Vagina (tissue), 2 donors: ENCODE measurements at regions not wholly inside any gene's neighbourhood (a gene's known extent, or its start where the extent isn't known, plus 50 kb on each side); places are given as distances from the start of the nearest gene placed in this dataset.

ENCODE experiments used
- CTCF ChIP-seq, 3 experiments: fragments of 450-650 bp in 2 of 3; fragments of 200-600 bp in 1 of 3; sonication (generic) in 1 of 3; IDR thresholded peaks; one replicate each; pipeline ENCODE4 v1.5.1; 2017 to 2019; ENCODE audit warnings: antibody characterized with exemption in 3 of 3, mild to moderate bottlenecking in 2 of 3, moderate library complexity in 2 of 3
- POLR2A ChIP-seq, 2 donors: fragments of 450-650 bp; IDR thresholded peaks; one replicate each; pipeline ENCODE4 v1.6.1; 2017; ENCODE audit warnings: antibody characterized with exemption in 2 of 2, mild to moderate bottlenecking in 2 of 2, moderate library complexity in 2 of 2
- POLR2AphosphoS5 ChIP-seq, 2 donors: sonication (generic); formaldehyde crosslinking; IDR thresholded peaks; one replicate each; pipeline ENCODE4 v1.9.0; 2017; ENCODE audit warnings: antibody characterized with exemption in 2 of 2, mild to moderate bottlenecking in 2 of 2, low read depth in 1 of 2; ENCODE audit not compliant: insufficient read depth in 1 of 2

- TF ChIP-seq POLR2AphosphoS5 (IDR thresholded peaks at IDR 0.05; ENCODE audit: insufficient read depth in 1 of 2, low read depth in 1 of 2), result no peak
- no peak for TF ChIP-seq CTCF (IDR thresholded peaks at IDR 0.05)
- TF ChIP-seq POLR2A (IDR thresholded peaks at IDR 0.05), result no peak
Measured at GRCh38 chr22:47245286-47245685, 482.8 kb downstream of the TBC1D22A start.
